SK-N-SH treated with all-trans-retinoic acid at 6 μM for 48 hours (cell line): ENCODE measurements at regions not wholly inside any gene's neighbourhood (a gene's known extent, or its start where the extent isn't known, plus 50 kb on each side); places are given as distances from the start of the nearest gene placed in this dataset.

Source experiments
- ATAC-seq: fragments of 200-7000 bp; cut with Tn5 transposase; 3 replicates; pipeline ENCODE4 v1.9.1; 2020; ENCODE audit warnings: mild to moderate bottlenecking, moderate library complexity
- BACH2 ChIP-seq: fragments of 250-450 bp; sonication (Bioruptor Pico); IDR thresholded peaks from 2 replicates; pipeline ENCODE4 v1.9.0; 2021; ENCODE audit warnings: mild to moderate bottlenecking, borderline replicate concordance
- CSDC2 ChIP-seq: fragments of 250-450 bp; sonication (Bioruptor Pico); IDR thresholded peaks from 2 replicates; pipeline ENCODE4 v1.5.0; 2020; ENCODE audit warnings: mild to moderate bottlenecking, moderate library complexity
- CSRNP3 ChIP-seq: fragments of 250-450 bp; sonication (Bioruptor Pico); IDR thresholded peaks from 2 replicates; pipeline ENCODE4 v1.5.1; 2021; ENCODE audit warnings: mild to moderate bottlenecking, moderate library complexity
- ESRRG ChIP-seq: fragments of 250-450 bp; sonication (Bioruptor Pico); IDR thresholded peaks from 2 replicates; pipeline ENCODE4 v1.6.1; 2021; ENCODE audit warnings: mild to moderate bottlenecking
- GLIS3 ChIP-seq: fragments of 250-450 bp; sonication (Bioruptor Pico); IDR thresholded peaks from 2 replicates; pipeline ENCODE4 v1.5.0; 2020; ENCODE audit warnings: mild to moderate bottlenecking, moderate library complexity
- ISL1 ChIP-seq: fragments of 250-450 bp; sonication (Bioruptor Pico); IDR thresholded peaks from 2 replicates; pipeline ENCODE4 v2.1.2; 2022; ENCODE audit warnings: mild to moderate bottlenecking, moderate library complexity
- OSR1 ChIP-seq: fragments of 250-450 bp; sonication (Bioruptor Pico); IDR thresholded peaks from 2 replicates; pipeline ENCODE4 v1.8.0; 2022; ENCODE audit warnings: moderate library complexity, mild to moderate bottlenecking, inconsistent platforms
- POU6F1 ChIP-seq: fragments of 250-450 bp; sonication (Bioruptor Pico); IDR thresholded peaks from 2 replicates; pipeline ENCODE4 v1.8.0; 2021; ENCODE audit warnings: low read depth, mild to moderate bottlenecking, moderate library complexity, borderline replicate concordance
- PPARA ChIP-seq: fragments of 250-450 bp; sonication (Bioruptor Pico); IDR thresholded peaks from 2 replicates; pipeline ENCODE4 v1.5.0; 2020; ENCODE audit warnings: mild to moderate bottlenecking, borderline replicate concordance
- RARB ChIP-seq: fragments of 250-450 bp; sonication (Bioruptor Pico); IDR thresholded peaks from 2 replicates; pipeline ENCODE4 v1.8.0; 2021; ENCODE audit warnings: mild to moderate bottlenecking, moderate library complexity
- SNAI2 ChIP-seq: fragments of 250-450 bp; sonication (Bioruptor Pico); IDR thresholded peaks from 2 replicates; pipeline ENCODE4 v1.5.0; 2020; ENCODE audit warnings: mild to moderate bottlenecking, moderate library complexity
- TCF4 ChIP-seq: fragments of 250-450 bp; sonication (Bioruptor Pico); IDR thresholded peaks from 2 replicates; pipeline ENCODE4 v1.8.0; 2021; ENCODE audit warnings: mild to moderate bottlenecking, moderate library complexity, borderline replicate concordance
- TOX ChIP-seq: fragments of 250-450 bp; sonication (Bioruptor Pico); IDR thresholded peaks from 2 replicates; pipeline ENCODE4 v1.8.0; 2021; ENCODE audit warnings: mild to moderate bottlenecking, moderate library complexity, borderline replicate concordance
- ZC3H10 ChIP-seq: fragments of 250-450 bp; sonication (Bioruptor Pico); IDR thresholded peaks from 2 replicates; pipeline ENCODE4 v1.5.1; 2021; ENCODE audit warnings: mild to moderate bottlenecking, moderate library complexity
- ZFP3 ChIP-seq: fragments of 250-450 bp; sonication (Bioruptor Pico); IDR thresholded peaks from 2 replicates; pipeline ENCODE4 v1.5.0; 2020; ENCODE audit warnings: mild to moderate bottlenecking, moderate library complexity
- ZFP30 ChIP-seq: fragments of 450-650 bp; formaldehyde crosslinking; IDR thresholded peaks from 2 replicates; pipeline ENCODE4 v1.5.0; 2022; ENCODE audit warnings: mild to moderate bottlenecking, moderate library complexity
- ZNF565 ChIP-seq: fragments of 450-650 bp; formaldehyde crosslinking; conservative IDR thresholded peaks from 2 replicates; pipeline ENCODE4 v1.5.0; 2020; ENCODE audit warnings: low read depth, mild to moderate bottlenecking, moderate library complexity
- ZNF70 ChIP-seq: fragments of 450-650 bp; formaldehyde crosslinking; IDR thresholded peaks from 2 replicates; pipeline ENCODE4 v1.5.0; 2020; ENCODE audit warnings: mild to moderate bottlenecking, moderate library complexity
- ZNF8 ChIP-seq: fragments of 450-650 bp; formaldehyde crosslinking; IDR thresholded peaks from 2 replicates; pipeline ENCODE4 v1.5.0; 2020; ENCODE audit warnings: mild to moderate bottlenecking, moderate library complexity
- TF ChIP-seq, protein P1 (sequence below): fragments of 250-450 bp; sonication (Bioruptor Pico); IDR thresholded peaks from 2 replicates; pipeline ENCODE4 v1.8.0; 2020; ENCODE audit warnings: mild to moderate bottlenecking, moderate library complexity, borderline replicate concordance

DNA sequence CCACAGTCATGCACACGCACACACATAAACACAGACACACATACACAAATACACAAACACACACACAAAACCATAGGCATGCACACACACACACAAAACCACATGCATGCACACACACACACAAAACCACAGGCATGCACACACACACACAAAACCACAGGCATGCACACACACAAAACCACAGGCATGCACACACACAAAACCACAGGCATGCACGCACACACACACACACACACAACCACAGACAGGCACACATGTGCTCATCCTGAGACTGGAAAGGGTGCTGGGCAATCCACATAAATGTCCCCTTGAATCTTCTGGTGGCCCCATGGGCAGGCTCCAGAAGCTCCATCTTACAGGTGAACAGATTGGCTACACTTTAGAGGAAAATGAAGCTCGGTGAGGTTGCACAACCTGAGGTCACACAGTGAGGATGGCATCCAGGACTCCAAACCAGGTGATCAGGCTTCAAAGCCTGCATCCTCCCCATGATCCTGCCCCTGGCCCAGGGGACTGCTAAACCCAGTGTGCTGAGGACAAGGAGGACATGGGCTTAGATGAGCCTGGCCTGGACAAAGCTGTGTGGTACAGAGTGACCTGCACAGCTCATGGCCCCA is 144.8 kb downstream of the GADD45G start:
- ATAC-seq, result no peak

GRCh38 chr9:89750117-89750791 is 145.4 kb downstream of the GADD45G start:
- ATAC-seq, result peak; percentile 47; the same call in 1 of the 3 replicates
- no peak for TF ChIP-seq ESRRG (CRISPR knock-in tag)
- no peak for TF ChIP-seq CSDC2 (CRISPR knock-in tag)
- peak; percentile 86; the same call in 1 of the 2 replicates for TF ChIP-seq TCF4 (CRISPR knock-in tag)
- no peak for TF ChIP-seq RARB (CRISPR knock-in tag)
- TF ChIP-seq, protein P1, sequence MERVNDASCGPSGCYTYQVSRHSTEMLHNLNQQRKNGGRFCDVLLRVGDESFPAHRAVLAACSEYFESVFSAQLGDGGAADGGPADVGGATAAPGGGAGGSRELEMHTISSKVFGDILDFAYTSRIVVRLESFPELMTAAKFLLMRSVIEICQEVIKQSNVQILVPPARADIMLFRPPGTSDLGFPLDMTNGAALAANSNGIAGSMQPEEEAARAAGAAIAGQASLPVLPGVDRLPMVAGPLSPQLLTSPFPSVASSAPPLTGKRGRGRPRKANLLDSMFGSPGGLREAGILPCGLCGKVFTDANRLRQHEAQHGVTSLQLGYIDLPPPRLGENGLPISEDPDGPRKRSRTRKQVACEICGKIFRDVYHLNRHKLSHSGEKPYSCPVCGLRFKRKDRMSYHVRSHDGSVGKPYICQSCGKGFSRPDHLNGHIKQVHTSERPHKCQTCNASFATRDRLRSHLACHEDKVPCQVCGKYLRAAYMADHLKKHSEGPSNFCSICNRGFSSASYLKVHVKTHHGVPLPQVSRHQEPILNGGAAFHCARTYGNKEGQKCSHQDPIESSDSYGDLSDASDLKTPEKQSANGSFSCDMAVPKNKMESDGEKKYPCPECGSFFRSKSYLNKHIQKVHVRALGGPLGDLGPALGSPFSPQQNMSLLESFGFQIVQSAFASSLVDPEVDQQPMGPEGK (CRISPR knock-in tag), result no peak

More for the DNA sequence above, 144.8 kb downstream of the GADD45G start:
- TF ChIP-seq ZNF8 (CRISPR knock-in tag) (no peak), ZNF70 (CRISPR knock-in tag) (no peak)

DNA sequence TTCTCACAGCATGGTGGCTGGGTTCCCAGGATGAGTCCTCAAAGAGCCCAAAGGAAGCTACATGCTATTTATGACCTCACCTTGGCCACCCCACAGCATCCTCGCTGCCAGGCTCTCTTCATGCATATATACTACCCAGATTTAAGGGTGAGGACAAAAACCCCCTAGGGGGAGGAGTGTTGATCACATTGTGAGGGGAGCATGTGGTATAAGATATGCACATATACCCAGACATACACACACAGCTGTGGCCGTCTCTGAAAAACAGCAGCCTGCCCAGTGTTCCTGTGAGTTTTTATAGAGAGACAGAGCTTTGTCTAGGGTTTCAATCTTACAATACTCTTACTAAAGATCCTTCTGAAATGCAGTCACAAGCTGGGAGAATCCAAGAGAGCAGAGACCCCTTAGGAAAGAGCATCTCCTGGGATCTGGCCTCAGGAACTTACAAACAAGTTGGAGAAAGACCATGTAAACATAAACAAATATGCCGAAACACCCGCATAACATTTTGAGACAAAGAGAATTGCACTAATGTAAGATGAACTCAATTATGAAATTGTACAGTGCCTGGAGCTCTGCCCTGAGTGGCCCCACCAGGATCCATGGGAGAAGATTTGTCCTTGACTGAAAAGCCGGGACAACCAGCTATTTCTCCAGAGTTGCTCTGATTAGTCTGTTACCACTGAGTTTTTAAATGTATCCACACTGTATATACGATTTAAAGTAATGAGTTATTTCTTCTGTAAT is 146.4 kb downstream of the GADD45G start:
- no peak for ATAC-seq
- TF ChIP-seq CSDC2 (CRISPR knock-in tag), result no peak
- TF ChIP-seq ZNF8 (CRISPR knock-in tag), result no peak
- no peak for TF ChIP-seq PPARA (CRISPR knock-in tag)

DNA sequence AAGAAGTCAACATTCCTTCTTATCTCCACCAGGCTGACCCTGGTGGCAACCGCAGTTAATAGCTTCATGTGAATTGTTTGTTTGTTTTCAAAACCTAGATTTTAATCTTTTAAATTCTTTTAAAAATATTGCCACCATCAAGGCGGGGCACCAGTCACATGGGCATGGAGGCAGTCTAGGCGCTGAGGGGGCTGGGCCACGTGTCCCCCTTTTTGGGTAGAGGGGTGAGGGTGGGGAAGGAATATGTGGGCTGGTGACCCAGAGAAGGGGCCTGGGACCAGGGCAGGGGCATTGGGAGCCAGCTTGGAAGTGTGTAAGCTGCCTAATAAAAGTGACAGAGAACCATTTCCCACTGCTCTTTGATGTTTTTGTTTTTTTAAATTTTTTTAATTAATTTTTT is 147.3 kb downstream of the GADD45G start:
- ATAC-seq, result no peak
- TF ChIP-seq POU6F1 (CRISPR knock-in tag), result no peak
- no peak for TF ChIP-seq TCF4 (CRISPR knock-in tag)
- TF ChIP-seq SNAI2 (CRISPR knock-in tag), result no peak
- TF ChIP-seq CSRNP3 (CRISPR knock-in tag), result no peak
- TF ChIP-seq OSR1 (CRISPR knock-in tag), result no peak
- TF ChIP-seq ISL1 (CRISPR knock-in tag), result no peak
- TF ChIP-seq ZNF70 (CRISPR knock-in tag), result no peak
- no peak for TF ChIP-seq ZC3H10
- no peak for TF ChIP-seq CSDC2 (CRISPR knock-in tag)
- no peak for TF ChIP-seq TOX
- TF ChIP-seq ZNF8 (CRISPR knock-in tag), result no peak

DNA sequence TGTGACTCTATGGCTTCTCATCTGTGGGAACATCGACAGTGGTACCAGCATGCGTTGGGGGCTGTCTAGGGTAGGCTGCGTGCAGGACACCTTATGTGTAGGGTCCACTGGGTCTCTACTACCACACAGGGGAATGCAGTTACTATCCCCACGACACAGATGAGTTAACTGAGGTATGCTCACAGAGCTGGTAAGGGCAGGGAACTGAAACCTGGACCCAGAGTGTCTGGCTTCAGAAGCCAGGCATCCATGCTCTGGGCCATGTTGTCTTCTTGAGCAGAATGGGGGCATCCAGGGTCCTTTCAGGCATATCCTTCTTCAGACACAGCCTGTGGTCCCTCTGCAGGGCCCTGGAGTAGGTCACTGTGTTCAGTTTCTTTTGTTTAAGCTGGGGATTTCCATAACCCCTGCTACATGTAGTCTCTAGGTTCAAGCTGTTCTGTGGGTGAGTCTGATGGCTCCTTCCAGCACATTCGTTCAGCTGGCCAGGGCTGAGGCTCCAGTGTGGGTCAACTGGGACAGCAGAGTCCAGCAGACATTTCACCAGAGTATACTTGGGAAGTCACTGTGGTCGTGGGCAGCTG is 148.8 kb downstream of the GADD45G start:
- ATAC-seq, result no peak
- TF ChIP-seq TOX (no peak), BACH2 (no peak), ISL1 (CRISPR knock-in tag) (no peak), GLIS3 (CRISPR knock-in tag) (no peak), ZNF8 (CRISPR knock-in tag) (no peak), ZC3H10 (no peak), ZNF565 (CRISPR knock-in tag) (no peak), ESRRG (CRISPR knock-in tag) (no peak), ZFP3 (CRISPR knock-in tag) (no peak), PPARA (CRISPR knock-in tag) (no peak), ZNF70 (CRISPR knock-in tag) (no peak), ZFP30 (CRISPR knock-in tag) (no peak)
- TF ChIP-seq, protein P1 (CRISPR knock-in tag), result no peak
